ENCODE measurements at regions not wholly inside any gene's neighbourhood (a gene's known extent, or its start where the extent isn't known, plus 50 kb on each side); places are given as distances from the start of the nearest gene placed in this dataset.

DNA sequence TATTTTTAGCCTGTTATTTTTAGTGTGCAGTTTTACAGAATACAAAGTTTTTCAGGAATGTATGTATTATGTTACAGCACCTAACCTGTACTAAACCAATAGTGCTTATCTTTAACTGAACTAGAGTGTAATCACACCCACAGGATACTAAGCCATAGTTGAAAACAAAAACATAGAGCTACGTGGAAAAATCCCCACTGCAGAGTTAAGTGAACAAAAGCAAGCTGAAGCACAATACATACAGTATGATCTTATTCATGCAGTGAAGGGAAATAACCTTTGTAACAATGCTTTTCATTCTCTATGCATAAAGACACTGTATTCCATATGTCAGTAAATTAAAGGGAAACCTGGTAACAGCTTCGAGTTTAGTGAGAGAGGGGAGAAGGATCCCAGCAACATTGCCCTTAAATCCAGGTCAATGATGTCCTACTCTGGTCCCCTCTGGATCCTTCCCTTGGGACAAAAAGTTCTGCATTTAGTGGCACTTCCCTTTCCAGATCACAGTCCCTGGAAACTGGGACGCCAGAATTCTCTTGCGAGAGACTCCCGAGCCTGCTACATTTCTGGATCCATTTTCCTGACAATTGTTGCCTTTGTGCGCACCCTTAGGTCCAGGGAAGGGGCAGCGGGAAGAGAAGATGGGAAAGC is 121.3 kb upstream of the CCND2 start:
- TF ChIP-seq, protein P1, sequence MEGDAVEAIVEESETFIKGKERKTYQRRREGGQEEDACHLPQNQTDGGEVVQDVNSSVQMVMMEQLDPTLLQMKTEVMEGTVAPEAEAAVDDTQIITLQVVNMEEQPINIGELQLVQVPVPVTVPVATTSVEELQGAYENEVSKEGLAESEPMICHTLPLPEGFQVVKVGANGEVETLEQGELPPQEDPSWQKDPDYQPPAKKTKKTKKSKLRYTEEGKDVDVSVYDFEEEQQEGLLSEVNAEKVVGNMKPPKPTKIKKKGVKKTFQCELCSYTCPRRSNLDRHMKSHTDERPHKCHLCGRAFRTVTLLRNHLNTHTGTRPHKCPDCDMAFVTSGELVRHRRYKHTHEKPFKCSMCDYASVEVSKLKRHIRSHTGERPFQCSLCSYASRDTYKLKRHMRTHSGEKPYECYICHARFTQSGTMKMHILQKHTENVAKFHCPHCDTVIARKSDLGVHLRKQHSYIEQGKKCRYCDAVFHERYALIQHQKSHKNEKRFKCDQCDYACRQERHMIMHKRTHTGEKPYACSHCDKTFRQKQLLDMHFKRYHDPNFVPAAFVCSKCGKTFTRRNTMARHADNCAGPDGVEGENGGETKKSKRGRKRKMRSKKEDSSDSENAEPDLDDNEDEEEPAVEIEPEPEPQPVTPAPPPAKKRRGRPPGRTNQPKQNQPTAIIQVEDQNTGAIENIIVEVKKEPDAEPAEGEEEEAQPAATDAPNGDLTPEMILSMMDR (conservative IDR thresholded peaks at IDR 0.05), result no peak
- TF ChIP-seq EZH2 (IDR thresholded peaks at IDR 0.05; ENCODE audit: low read depth), result no peak

Data from PC-9 (cell line).